ENCODE measurements at regions not wholly inside any gene's neighbourhood (a gene's known extent, or its start where the extent isn't known, plus 50 kb on each side); places are given as distances from the start of the nearest gene placed in this dataset.

- TF ChIP-seq CTCF (IDR thresholded peaks at IDR 0.05) (no peak), POLR2A (IDR thresholded peaks at IDR 0.05) (no peak)
These were observed 1194.0 kb downstream of the PCDH9 start for GRCh38 chr13:66036024-66036614.
